CD4-positive, alpha-beta T cell treated with Interleukin-4 for 4 hours (primary cell): ENCODE measurements at regions not wholly inside any gene's neighbourhood (a gene's known extent, or its start where the extent isn't known, plus 50 kb on each side); places are given as distances from the start of the nearest gene placed in this dataset.

Experiments
- DNase-seq: peaks from one replicate; pipeline ENCODE4 v3.0.0-alpha.2; 2020

DNA sequence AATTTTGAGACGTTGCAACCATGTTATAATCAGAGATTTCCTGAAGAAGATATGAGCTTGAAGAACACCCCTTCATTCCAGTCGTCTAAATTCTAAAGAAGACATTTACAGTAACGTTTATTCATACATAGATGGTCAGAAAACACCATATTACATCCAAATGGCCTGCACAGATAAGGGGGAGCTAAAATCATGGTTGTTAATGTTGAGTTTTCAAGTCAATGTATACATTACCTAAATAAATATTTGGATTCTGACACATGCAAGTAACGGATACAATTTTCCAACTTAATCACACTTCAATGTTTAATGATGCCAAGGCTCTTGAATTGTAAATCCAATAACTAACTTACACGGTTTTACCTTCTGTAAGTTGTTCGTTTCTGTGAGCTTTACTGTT, 318.4 kb downstream of the SLC6A15 start:
- DNase-seq, result no peak

DNA sequence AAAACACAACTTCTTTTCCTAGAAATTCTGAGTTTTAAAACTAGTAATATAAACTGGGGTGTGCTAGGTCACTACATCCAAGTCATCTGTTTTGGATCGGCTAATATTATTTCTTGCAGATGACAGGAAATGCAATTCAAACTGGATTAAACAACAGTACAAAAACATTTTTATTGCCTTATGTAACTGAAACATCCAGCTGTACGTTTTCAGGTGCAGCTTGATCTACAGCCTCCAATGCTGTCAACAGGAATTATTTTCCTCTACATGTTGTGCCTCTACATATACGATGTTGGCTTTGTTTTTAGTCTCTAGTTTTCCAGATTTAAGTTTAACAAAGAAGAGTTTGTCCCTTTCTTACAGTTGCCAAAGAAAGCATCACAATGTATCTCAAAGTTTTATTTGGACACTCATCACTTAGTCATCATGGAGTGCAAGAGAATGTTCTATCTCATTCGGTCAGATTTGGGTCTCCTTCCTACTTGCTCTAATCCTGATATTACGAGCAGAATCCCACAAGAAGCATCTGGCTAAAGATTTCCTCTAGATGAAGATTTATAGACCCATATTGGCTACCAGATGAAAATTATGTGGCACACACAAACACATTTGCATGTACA, 326.7 kb downstream of the SLC6A15 start:
- DNase-seq, result no peak

DNA sequence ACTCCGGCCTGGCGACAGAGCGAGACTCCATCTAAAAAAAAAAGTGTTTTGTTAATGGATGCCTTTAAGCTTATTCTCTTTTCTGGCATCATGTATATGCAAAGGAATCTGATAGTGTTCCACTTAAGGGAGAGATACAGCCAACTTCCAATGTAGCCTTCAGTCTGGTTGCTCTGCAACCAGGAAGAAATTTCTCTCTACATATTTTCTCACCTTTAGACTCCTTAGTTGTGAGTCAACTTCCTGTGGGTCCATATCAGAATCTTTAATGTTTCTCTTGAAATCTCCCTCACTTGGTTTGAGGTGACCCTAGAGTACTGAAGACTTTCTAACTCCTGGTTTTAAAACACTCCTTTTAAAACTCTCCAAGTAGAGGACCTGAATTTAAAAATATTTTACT, 340.4 kb downstream of the SLC6A15 start:
- DNase-seq, result no peak

DNA sequence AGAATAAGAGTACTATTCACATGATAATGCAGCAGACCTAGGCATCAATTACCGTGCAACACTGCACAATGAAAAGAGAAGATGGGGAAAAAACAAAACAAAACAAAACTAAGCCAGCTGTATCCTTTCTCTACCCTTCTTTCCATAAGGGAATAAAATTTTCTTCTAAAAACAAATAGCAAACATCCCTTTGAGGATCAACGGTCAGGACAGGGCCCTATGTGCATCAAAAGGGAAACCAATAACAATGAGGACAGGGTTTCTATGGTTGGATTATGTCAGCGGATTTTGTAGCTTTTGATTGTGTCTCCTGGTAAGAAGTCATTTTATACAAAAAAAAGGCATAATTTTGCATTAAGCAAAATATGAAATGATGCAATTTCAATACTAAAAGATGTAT, 350.3 kb downstream of the SLC6A15 start:
- DNase-seq, result no peak

DNA sequence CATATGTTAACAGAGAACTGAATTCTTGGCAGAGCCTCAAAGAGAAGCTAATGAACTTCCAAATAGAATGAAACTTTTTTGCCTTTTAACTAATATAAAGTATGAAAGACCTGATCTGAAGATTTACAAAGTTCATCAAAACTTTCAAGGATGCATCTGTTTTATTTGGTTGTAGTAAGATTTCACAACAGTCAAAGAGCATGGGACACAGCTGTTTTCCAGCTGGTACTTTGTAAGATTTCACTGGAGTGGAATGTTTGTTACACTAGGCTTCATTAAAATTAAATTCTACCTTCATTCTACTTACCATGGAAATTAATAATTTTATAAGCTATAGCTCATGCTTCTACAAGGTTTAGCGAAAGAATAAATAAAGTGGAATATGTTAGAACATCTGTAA, 351.2 kb downstream of the SLC6A15 start:
- DNase-seq, result no peak

DNA sequence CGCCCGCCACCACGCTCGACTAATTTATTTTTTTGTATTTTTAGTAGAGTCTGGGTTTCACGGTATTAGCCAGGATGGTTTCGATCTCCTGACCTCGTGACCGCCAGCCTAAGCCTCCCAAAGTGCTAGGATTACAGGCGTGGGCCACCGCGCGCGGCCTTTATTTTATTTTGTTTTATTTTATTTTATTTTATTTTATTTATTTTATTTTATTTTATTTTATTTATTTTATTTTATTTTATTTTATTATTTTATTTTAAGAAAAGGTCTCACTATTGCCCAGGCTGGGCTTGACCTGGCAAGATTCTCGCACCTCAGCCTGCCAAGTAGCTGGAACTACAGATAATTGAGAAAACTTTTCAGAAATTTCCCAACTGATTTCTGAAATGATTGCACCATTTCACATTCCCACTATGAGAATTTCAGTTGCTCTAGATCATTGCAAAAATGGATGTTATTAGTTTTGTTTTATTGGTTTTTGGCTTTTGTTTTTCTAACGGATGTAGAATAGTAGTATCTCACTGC, 358.3 kb downstream of the SLC6A15 start:
- DNase-seq, result no peak

DNA sequence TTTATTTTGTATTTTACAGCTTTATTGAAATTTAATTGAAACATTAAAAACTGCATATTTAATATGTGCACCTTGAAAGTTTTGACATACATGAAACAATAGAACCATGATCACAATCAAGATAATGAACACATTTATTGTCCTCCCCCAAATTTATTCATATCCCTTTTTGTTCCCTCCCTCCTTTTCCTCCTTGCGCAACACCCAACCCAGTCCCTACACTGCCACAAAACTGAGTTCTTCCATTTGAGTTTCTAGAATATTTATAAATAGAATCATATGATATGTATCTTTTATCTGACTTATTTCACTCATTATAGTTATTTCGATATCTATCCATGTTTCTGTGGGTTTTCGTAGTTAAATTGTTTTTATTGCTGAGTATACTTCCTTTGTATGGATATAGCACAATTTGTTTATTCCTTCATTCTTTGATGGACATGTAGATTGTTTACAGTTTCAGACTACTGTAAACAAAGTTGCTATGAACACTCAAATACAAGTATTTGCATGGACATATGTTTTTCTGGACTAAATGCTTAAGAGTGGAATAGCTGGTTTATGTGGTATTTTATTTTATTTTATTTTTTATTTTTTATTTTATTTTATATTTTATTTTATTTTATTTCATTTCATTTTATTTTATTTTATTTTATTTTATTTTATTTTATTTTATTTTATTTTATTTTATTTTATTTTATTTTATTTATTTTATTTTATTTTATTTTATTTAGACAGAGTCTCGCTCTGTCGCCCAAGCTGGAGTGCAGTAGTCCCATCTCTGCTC, 359.1 kb downstream of the SLC6A15 start:
- DNase-seq, result no peak

DNA sequence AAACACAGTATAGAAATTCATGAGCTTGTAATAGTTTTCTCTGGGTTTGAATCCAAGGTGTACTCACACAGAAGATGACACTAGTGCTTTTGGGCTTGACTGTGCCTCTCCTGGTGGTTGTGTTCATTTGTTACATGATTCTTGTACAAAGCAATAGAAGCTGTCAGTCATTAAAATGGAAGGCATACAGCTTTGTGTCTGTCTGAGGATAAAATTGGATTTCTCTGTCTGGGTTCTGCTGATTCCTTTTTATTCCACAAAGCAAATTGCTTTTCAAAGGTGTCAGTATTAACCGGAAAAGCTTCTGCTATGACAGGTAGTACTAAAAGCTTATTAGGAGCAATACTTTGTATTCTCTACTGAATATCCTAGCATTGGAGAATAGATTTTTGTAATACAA, 361.2 kb downstream of the SLC6A15 start:
- no peak for DNase-seq

DNA sequence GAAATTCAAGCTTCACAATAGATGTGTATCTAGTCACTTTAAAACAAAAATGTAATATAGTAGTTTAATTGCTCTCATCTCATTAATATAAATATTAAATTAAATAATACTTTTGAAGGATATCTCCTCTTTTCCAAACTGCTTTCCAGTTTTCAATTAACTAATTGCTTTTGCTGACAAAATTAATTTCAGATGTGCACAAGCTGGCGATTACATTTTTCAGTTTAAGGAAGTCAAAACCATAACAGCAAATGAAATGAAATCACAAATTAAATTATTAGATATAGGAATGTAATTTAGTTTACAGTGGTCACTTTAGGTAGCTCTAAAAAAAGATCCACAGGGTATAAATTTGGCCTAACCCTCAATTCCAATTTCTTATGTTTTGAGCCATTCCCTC, 362.1 kb downstream of the SLC6A15 start:
- DNase-seq, result no peak

DNA sequence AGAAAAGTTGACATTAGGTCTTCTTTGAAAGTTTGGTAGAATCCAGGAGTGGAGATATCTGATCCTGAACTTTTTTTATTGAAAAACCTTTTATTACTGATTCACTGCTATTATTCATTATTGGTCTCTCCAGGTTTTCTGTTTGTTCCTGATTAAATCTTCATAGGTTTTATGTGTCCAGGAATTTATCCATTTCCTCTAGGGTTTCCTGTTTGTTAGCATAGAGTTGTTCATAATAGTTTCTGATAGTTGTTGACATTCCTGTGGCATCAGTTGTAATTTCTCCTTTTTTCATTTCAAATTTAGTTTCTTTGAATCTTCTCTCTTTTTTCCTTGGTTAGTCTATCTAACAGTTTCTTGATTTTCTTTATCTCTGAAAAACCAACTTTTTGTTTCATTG, 370.3 kb downstream of the SLC6A15 start:
- no peak for DNase-seq

DNA sequence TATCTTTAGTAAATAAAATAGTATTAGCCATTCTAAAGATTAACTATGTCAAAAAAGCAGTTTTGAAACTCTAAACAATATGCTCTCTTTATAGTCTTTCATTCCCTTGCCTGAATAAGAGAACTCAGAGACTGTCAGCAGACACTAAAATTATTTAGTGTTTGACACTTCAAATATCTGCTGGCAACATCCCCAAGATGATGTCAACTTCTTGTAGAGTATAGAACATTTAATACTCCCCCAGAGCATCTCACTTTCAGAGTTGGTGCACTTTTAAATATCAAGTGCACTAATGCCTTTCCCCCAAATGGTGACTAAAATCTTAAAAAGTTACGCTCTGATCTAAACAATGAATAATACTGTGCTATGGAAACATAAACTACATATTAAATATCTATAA, 374.9 kb downstream of the SLC6A15 start:
- no peak for DNase-seq

DNA sequence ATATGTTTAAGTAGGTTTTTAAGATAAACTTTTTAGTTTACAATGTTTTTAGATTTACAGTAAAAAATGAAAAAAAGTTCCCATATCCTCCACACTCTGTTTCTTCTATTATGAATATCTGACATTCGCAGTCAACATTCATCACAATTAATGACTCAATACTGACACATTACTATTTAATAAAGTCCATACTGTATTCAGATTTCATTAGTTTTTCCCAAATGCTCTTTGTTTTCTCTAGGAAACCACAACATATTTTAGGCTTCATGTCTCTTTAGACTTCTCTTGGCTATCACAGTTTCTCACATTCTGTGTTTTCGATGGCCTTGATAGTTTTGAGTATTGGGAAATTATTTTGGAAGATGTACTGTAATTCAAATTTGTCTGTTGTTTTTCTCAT, 399.8 kb downstream of the SLC6A15 start:
- DNase-seq, result no peak

DNA sequence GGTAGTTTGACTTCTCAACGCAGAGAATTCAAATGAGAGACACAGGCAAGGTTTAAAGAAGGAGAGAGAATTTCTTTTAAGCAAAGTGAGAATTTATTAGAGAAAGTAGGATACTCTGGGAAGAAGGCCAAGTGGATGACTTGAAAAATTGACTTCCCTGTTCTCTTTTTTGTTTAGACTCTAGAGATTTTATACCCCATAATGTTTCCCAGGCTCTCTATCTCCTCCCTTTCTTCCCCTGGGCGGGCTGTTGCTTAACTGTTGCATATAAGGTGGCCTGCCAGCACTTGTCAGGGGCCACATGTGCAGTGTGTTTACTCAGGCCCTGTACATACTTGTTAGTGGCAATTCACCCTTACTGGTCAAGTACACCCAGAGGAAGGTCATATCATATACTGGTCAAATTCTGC, 403.7 kb downstream of the SLC6A15 start:
- DNase-seq, result no peak

DNA sequence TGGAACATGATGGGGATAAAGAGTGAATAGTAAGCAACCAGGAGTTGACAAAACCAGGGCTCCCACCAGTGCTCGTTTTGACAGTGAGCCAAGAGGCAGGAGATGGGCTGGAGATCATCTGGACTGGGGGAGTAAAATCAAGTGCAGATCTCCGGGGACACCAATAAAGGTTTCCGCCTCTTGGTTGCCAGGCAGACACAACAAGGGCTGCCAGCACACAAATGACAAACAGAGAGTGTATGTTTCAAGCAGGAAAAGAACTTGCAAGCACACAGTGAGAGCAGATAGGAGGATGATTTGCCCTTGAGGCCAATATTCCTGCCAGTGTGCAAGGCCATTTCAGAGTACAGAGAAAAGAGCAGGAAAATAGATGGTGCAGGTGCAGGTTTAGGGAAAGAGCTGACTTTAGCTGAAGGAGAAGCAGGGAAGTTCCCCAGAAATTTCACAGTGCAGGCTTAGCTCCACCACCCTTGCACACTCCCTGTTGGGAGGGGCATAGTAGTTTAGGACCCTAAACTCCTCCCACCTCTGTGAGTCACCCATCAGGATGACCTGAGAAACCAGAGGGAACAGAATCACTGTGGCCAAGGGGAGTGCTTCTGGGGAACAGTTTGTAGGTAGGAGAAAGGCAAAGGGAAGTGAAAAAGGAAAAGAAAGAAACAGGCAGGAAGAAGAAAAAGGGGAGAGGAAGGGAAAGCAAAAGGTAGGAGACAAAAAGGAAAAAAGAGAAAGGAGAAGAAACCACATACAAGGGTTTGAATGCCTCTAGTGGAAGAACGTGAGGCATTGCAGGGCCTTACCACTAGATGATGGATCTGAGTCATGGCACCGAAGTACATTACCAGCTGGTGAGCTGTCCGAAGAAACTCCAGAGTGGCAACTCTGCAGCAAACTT, 404.4 kb downstream of the SLC6A15 start:
- no peak for DNase-seq

DNA sequence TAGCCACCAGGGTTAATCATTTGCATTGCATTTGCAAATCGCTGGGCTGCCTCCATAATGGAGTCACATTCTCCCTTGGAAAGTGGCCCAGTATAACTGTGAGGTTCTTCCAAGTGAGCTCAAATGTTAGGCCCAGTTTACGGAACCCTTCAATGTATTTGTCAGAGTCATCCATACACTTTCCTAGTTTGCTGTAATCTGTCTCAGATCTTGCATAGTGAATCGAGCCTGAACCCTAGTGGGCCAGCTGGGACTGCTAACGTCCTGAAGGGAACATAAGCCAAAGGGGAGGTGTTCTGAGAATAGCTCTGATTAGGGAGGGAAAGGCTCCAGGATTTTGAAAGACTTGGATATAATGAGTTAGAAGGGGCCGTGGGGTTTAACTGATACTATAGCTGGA, 406.3 kb downstream of the SLC6A15 start:
- no peak for DNase-seq

DNA sequence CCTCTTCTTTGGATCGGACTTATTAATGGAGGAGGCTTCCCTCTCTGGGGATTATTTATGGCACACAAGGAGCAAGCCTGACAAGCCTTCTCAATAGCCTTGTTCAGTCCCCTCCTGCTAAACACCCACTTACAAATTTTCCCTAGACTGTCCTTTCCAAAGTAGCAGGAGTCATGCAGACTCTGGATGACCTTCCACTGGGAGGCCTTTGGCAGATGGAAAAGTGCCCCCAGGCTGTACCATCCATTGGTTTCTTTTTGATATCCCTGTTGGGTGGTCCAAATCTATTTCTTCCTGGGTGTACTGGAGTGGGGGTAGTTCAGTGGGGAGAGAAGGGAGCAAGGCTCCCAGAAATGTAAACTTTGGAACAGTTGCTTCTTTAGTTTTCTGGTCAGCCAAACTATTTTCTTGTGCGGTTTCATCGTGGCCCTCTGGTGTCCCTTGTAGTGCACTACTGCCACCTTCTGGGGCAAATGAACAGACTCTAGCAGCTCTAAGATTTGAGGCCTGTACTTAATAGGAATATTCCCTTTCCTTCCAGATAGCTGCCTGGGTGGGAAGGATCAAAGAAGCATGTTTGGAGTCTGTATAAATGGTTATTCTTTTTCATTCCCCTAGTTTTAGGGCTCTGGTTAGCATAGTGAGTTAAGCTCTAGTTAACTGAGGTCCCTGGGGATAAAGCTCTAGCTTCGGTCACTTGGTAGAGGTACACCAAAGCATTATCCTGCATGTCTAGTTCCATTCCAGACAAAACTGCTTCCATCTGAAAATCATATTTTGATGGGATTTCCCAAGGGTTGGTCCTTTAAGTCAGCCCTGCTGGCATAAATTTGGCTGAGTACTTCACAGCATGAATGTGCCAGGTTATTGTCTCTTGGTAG, 409.5 kb downstream of the SLC6A15 start:
- DNase-seq, result no peak

DNA sequence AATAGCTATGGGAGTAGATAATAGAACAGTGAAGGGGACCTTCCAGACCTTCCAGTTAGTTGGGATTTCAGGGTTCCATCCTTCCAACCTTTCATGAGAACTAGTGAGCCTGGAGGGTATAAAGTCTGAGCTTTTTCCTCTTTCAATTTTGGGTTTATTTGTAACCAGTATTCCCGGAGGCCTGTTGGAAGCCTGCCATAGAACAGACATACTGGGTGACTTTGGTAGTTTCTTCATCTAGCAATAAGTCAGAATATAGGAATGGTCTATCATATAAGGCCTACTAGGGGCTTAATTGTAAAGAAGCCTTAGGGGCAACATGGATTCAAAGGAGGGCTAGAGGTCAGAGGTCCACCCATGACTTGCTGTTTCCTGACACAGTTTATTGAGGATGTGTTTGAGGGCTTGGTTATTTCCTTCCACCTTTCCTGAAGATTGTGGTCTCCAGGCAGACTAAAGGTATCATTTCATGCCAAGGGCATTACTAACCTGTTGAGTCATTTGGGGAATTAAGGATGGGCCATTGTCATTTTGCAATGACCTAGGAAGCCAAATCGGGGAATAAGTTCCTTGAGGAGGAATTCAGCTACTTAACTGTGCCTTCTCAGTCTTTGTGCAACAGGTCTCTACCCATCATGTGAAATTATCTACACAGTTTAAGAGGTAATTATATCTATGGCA, 410.3 kb downstream of the SLC6A15 start:
- DNase-seq, result no peak

DNA sequence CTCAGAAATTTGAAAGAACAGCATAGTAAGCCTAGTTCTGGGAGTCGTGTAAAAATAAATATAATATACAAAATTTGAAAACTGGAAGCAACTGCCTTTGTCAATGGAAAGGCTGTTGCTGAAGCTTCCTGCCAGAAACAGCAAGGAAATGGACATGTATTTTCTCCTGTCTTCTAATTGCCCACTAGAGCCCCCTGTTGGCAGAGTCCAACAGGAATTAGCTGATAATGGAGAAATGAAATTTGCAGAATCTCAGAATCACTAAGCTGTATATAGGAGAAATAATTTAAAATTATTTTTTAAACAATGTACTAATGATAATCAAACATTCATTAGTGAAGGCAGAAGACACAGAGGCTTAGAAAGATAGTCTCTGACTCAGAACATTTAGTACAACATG, 414.8 kb downstream of the SLC6A15 start:
- DNase-seq, result no peak

DNA sequence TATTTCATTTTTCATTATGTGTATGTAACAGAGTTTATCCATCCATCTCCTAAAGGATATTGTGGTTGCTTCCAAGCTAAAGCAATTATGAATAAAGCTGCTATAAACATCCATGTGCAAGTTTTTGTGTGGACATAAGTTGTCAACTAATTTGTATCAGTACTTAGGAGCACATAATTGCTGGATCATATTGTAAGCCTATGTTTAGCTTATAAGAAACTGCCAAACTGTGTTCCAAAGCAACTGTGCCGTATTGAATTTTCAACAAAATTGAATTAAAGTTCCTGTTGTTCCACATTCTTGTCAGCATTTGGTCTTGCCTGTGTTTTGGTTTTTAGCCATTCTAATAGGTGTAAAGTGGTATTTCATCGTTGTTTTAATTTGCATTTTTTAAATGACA, 416.9 kb downstream of the SLC6A15 start:
- no peak for DNase-seq

DNA sequence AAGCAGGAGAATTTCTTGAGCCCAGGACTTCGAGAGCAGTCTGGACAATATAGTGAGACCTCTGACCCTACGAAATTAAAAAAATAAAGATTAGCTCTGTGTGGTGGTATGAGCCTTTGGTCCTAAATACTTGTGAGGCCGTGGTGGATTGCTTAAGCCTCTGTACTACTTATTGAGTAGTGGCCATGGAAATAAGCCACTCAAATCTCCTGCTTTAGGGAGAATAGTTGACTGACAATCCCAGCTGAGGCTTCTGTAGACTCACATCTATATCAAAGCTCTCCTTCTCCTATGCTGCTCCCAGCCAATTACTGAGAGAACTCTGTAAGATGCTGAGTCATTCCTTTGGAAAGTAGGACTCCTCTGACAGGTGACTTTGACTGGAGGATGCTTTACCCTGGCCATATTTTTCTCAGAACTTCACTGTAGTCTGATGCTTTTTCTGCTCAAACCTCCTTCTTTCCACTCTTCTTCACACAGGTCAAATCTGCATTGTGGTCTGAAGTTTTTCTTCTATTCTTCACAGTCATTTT, 420.2 kb downstream of the SLC6A15 start:
- no peak for DNase-seq

DNA sequence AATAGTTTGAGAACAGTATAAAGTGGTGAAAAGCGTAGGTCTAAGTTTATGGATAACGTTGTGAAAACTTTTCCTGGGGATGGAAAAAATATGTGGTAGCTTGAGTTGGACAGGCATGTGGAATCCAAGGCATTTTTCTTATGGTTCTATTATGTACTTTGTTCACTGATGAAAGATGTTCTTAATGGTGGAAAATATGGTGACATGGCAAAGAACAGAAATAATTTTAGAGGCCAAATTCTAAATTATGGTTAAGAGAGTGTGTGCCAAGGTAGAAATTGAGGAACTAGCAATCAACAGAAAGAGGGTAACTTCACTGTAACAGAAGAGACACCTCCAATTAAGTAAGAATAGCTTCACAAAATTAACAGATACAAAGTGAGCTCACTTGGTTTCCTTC, 427.8 kb downstream of the SLC6A15 start:
- DNase-seq, result no peak

DNA sequence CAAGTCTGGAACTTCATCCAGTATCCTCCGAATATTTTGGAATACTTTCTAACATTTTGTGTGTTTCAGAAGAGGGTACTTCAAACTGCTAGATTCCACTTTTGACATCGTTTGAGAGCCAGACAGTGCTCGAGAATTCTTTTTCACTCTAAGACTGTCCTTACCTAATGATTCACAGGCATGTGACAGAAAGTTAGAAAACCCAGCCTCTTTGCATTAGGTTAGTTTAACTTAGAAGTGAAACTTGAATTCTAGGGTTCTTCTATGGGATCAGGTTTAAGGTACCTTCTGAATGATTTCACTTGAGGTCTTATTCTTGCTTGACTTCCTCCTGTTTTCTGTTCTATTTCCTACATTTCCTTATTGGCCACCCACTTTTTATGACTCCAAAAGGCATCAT, 431.8 kb downstream of the SLC6A15 start:
- DNase-seq, result no peak
